ENCODE measurements at regions not wholly inside any gene's neighbourhood (a gene's known extent, or its start where the extent isn't known, plus 50 kb on each side); places are given as distances from the start of the nearest gene placed in this dataset.

DNA sequence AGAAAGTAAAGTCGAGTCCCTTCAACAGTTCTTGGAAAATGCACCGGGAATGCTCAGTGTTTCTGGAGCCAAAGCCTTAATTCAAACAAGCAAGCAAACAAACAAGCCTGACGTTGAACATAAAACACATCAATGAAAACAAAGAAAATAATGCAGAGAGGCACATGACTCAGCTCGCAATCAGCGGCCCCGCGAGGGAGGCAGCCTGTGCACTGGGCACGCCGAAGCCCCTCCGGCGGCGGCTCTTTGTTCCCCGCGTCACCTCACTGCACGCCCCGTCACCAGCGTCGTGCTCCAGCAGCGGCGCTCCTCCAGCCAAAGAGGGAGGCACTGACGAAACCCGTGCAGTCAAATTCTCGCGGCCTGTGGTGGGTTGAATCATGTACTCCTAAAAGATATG, 151.5 kb downstream of the DNAJB6 start:
- Histone ChIP-seq H3K4me3 (no peak overlapping the region), H3K4me1 (no peaks in the 10 kb centered on the region), H3K9me3 (no peaks in the 10 kb centered on the region), H3K36me3 (no peaks in the 10 kb centered on the region), H3K27me3 (no peaks in the 10 kb centered on the region), H3K27ac (no peak overlapping the region)
- intact Hi-C loops (cut with DNase I) = no loop called here
- TF ChIP-seq, protein P1, sequence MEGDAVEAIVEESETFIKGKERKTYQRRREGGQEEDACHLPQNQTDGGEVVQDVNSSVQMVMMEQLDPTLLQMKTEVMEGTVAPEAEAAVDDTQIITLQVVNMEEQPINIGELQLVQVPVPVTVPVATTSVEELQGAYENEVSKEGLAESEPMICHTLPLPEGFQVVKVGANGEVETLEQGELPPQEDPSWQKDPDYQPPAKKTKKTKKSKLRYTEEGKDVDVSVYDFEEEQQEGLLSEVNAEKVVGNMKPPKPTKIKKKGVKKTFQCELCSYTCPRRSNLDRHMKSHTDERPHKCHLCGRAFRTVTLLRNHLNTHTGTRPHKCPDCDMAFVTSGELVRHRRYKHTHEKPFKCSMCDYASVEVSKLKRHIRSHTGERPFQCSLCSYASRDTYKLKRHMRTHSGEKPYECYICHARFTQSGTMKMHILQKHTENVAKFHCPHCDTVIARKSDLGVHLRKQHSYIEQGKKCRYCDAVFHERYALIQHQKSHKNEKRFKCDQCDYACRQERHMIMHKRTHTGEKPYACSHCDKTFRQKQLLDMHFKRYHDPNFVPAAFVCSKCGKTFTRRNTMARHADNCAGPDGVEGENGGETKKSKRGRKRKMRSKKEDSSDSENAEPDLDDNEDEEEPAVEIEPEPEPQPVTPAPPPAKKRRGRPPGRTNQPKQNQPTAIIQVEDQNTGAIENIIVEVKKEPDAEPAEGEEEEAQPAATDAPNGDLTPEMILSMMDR (IDR thresholded peaks at IDR 0.05) = no peak
- DNase-seq (no peak), ATAC-seq (no peak)

DNA sequence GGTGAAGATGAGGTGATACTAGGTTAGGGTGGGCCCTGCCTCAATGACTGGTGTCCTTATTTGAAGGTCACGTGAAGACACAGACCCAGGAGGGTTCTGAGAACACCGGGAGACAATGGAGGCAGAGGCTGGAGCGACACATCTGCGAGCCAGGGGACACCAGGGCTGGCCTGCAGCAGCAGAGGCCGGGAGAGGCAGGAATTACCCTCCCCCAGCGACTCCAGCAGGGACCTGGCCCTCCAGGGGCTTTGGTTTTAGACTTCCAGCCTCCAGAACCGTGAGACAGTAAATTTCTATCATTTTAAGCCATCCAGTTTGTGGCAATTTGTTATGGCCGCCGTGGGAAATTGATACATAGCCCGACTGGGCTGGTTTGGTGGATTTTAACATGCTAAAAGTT, 152.2 kb downstream of the DNAJB6 start:
- ATAC-seq = no peak
- intact Hi-C loops (cut with DNase I) = no loop called here
- Histone ChIP-seq H3K4me3 (no peak overlapping the region), H3K4me1 (no peaks in the 10 kb centered on the region), H3K36me3 (no peaks in the 10 kb centered on the region), H3K27ac (no peak overlapping the region), H3K27me3 (no peaks in the 10 kb centered on the region), H3K9me3 (no peaks in the 10 kb centered on the region)
- DNase-seq = no peak
- TF ChIP-seq, protein P1 (IDR thresholded peaks at IDR 0.05) = no peak
